Colonic mucosa (tissue), 4 donors: ENCODE measurements at regions not wholly inside any gene's neighbourhood (a gene's known extent, or its start where the extent isn't known, plus 50 kb on each side); places are given as distances from the start of the nearest gene placed in this dataset.

Source experiments
- DNase-seq: peaks from one replicate; pipeline ENCODE4 v3.0.0-alpha.2; 2020
- H3K27ac ChIP-seq: fragments of 200-600 bp; one replicate; pipeline ENCODE4 v1.8.0; 2021
- H3K27me3 ChIP-seq: fragments of 200-600 bp; one replicate; pipeline ENCODE4 v1.8.0; 2021
- H3K36me3 ChIP-seq: fragments of 200-600 bp; one replicate; pipeline ENCODE4 v1.8.0; 2021
- H3K4me1 ChIP-seq: fragments of 200-600 bp; one replicate; pipeline ENCODE4 v1.8.0; 2021; ENCODE audit warnings: mild to moderate bottlenecking
- H3K4me3 ChIP-seq: fragments of 200-600 bp; one replicate; pipeline ENCODE4 v1.8.0; 2021
- H3K9ac ChIP-seq, 2 donors: one replicate each; pipeline ENCODE4 v1.7.0; 2013; ENCODE audit warnings: control low read depth in 2 of 2, low read depth in 2 of 2, low read length in 2 of 2
- H3K9me3 ChIP-seq: fragments of 200-600 bp; one replicate; pipeline ENCODE4 v1.8.0; 2021
- CTCF ChIP-seq: fragments of 200-600 bp; IDR thresholded peaks from one replicate; pipeline ENCODE4 v1.8.0; 2022; ENCODE audit warnings: antibody characterized with exemption, mild to moderate bottlenecking
- intact Hi-C: fragments of 100-400 bp; cut with DNase I; formaldehyde crosslinking; loops from one replicate; pipeline ENCODE4 v1.14.1; 2022
- donor health status: healthy.
- donor health status: DM: no; HTN: no; CAD: no.
- donor health status: DM: no; HTN: no; CAD: no.

DNA sequence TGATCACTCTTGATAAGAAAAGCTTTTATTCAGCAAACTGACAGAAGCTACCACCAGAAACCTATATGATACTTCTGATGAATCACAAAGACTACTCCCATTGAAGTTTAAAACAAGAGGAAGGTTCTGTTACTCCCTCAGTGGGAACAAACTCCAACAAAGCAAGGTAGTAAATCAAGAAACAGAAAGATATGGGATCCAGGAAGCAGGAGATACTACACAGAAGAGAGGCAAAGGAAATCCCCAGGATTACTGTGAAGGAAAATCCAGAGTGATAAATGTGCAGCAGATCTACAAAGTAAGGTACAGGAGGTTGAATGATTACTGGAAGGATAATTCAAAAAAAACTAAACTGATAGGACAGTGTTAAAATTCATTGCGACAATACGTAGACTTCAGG lies 222.4 kb downstream of the HHIP start:
- no peak for DNase-seq
- no peaks in the 10 kb centered on the region for H3K4me1 ChIP-seq
- H3K36me3 ChIP-seq = no peaks in the 10 kb centered on the region
- H3K27ac ChIP-seq = no peak overlapping the region
- no peaks in the 10 kb centered on the region for H3K9me3 ChIP-seq
- no peak overlapping the region for H3K4me3 ChIP-seq
- no peak overlapping the region for H3K9ac ChIP-seq
- intact Hi-C loops = no loop called here
- no peaks in the 10 kb centered on the region for H3K27me3 ChIP-seq
- no peak for TF ChIP-seq CTCF

- Histone ChIP-seq H3K36me3 (no peaks in the 10 kb centered on the region), H3K4me3 (no peak overlapping the region), H3K4me1 (no peaks in the 10 kb centered on the region), H3K27ac (no peak overlapping the region), H3K9ac (no peak overlapping the region), H3K9me3 (no peaks in the 10 kb centered on the region), H3K27me3 (no peaks in the 10 kb centered on the region)
- no peak for TF ChIP-seq CTCF
- intact Hi-C loops = no loop called here
- peak; percentile 19 for DNase-seq
These were observed 225.3 kb downstream of the ANAPC10 start for GRCh38 chr4:144872508-144873225.

- Histone ChIP-seq H3K4me1 (no peaks in the 10 kb centered on the region), H3K4me3 (no peak overlapping the region), H3K27ac (no peak overlapping the region), H3K36me3 (no peaks in the 10 kb centered on the region), H3K9me3 (no peaks in the 10 kb centered on the region), H3K9ac (no peak overlapping the region), H3K27me3 (no peaks in the 10 kb centered on the region)
- intact Hi-C loops = no loop called here
- TF ChIP-seq CTCF = no peak
- DNase-seq = no peak
These were observed 224.6 kb downstream of the ANAPC10 start for GRCh38 chr4:144873226-144873990.

- no peak for TF ChIP-seq CTCF
- H3K4me3 ChIP-seq = no peak overlapping the region
- no peak for DNase-seq
- H3K9me3 ChIP-seq = no peaks in the 10 kb centered on the region
- intact Hi-C loops = no loop called here
- no peaks in the 10 kb centered on the region for H3K4me1 ChIP-seq
- no peaks in the 10 kb centered on the region for H3K27me3 ChIP-seq
- H3K36me3 ChIP-seq = no peaks in the 10 kb centered on the region
- no peak overlapping the region for H3K9ac ChIP-seq
- H3K27ac ChIP-seq = no peak overlapping the region
These were observed 203.4 kb downstream of the ANAPC10 start for GRCh38 chr4:144894573-144894972.

- intact Hi-C loops = no loop called here
These were observed 198.6 kb downstream of the ANAPC10 start for GRCh38 chr4:144899393-144899792.

More at GRCh38 chr4:144899393-144899792, 198.6 kb downstream of the ANAPC10 start:
- H3K9ac ChIP-seq = no peak overlapping the region
- no peak for DNase-seq
- H3K27ac ChIP-seq = no peak overlapping the region
- no peaks in the 10 kb centered on the region for H3K36me3 ChIP-seq
- TF ChIP-seq CTCF = no peak
- H3K9me3 ChIP-seq = no peaks in the 10 kb centered on the region
- H3K27me3 ChIP-seq = no peaks in the 10 kb centered on the region
- no peak overlapping the region for H3K4me3 ChIP-seq
- H3K4me1 ChIP-seq = no peaks in the 10 kb centered on the region
